Vagina (tissue), 2 donors: ENCODE measurements at regions not wholly inside any gene's neighbourhood (a gene's known extent, or its start where the extent isn't known, plus 50 kb on each side); places are given as distances from the start of the nearest gene placed in this dataset.

Source experiments
- POLR2A ChIP-seq, 2 donors: fragments of 450-650 bp; IDR thresholded peaks; one replicate each; pipeline ENCODE4 v1.6.1; 2017; ENCODE audit warnings: antibody characterized with exemption in 2 of 2, mild to moderate bottlenecking in 2 of 2, moderate library complexity in 2 of 2
- POLR2AphosphoS5 ChIP-seq, 2 donors: sonication (generic); formaldehyde crosslinking; IDR thresholded peaks; one replicate each; pipeline ENCODE4 v1.9.0; 2017; ENCODE audit warnings: antibody characterized with exemption in 2 of 2, mild to moderate bottlenecking in 2 of 2, low read depth in 1 of 2; ENCODE audit not compliant: insufficient read depth in 1 of 2
- TF ChIP-seq, protein P1 (sequence below), 3 experiments: fragments of 450-650 bp in 2 of 3; fragments of 200-600 bp in 1 of 3; sonication (generic) in 1 of 3; IDR thresholded peaks; one replicate each; pipeline ENCODE4 v1.5.1; 2017 to 2019; ENCODE audit warnings: antibody characterized with exemption in 3 of 3, mild to moderate bottlenecking in 2 of 3, moderate library complexity in 2 of 3

DNA sequence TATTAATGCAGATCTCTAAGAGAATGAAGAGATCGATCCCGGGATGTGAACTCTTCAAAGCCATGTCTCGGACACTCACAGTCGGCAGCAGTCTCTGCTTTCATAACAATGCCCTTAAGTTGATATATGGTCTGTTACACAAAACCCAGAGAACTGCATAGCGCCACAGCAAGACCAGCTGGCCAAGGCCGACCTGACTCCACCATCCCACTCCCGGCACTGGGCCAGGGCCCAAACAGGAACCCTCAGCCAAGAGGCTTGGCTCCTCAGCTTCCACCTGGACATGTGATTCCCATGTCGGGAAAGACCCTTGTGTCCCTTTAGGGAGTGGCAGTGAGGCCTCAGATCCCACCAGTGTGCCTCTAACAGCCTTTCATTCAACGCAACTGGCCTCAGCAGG, 106.6 kb upstream of the RNF32 start:
- no peak for TF ChIP-seq POLR2A (IDR thresholded peaks at IDR 0.05)
- TF ChIP-seq, protein P1, sequence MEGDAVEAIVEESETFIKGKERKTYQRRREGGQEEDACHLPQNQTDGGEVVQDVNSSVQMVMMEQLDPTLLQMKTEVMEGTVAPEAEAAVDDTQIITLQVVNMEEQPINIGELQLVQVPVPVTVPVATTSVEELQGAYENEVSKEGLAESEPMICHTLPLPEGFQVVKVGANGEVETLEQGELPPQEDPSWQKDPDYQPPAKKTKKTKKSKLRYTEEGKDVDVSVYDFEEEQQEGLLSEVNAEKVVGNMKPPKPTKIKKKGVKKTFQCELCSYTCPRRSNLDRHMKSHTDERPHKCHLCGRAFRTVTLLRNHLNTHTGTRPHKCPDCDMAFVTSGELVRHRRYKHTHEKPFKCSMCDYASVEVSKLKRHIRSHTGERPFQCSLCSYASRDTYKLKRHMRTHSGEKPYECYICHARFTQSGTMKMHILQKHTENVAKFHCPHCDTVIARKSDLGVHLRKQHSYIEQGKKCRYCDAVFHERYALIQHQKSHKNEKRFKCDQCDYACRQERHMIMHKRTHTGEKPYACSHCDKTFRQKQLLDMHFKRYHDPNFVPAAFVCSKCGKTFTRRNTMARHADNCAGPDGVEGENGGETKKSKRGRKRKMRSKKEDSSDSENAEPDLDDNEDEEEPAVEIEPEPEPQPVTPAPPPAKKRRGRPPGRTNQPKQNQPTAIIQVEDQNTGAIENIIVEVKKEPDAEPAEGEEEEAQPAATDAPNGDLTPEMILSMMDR (IDR thresholded peaks at IDR 0.05) = no peak
- TF ChIP-seq POLR2AphosphoS5 (IDR thresholded peaks at IDR 0.05; ENCODE audit: insufficient read depth in 1 of 2, low read depth in 1 of 2) = no peak
